Adipocyte (in vitro differentiated cells): ENCODE measurements at regions not wholly inside any gene's neighbourhood (a gene's known extent, or its start where the extent isn't known, plus 50 kb on each side); places are given as distances from the start of the nearest gene placed in this dataset.

Experiments used
- DNase-seq: peaks from one replicate; pipeline ENCODE4 v3.0.0-alpha.2; 2015; ENCODE audit warnings: low read depth
- H3K27me3 ChIP-seq: replicated peaks from 2 replicates; pipeline ENCODE4 v1.7.0; 2013; ENCODE audit warnings: mild to moderate bottlenecking, low read length, moderate library complexity; ENCODE audit not compliant: control insufficient read depth, insufficient read depth
- H3K36me3 ChIP-seq: 2 replicates; pipeline ENCODE4 v1.7.0; 2013; ENCODE audit warnings: low read length, mild to moderate bottlenecking, moderate library complexity; ENCODE audit not compliant: control insufficient read depth, insufficient read depth, severe bottlenecking
- H3K4me1 ChIP-seq: 2 replicates; pipeline ENCODE4 v1.7.0; 2013; ENCODE audit warnings: mild to moderate bottlenecking, low read length, moderate library complexity; ENCODE audit not compliant: control insufficient read depth, insufficient read depth
- H3K4me3 ChIP-seq: 2 replicates; pipeline ENCODE4 v1.7.0; 2013; ENCODE audit warnings: mild to moderate bottlenecking, low read length, moderate library complexity
- H3K9ac ChIP-seq: 2 replicates; pipeline ENCODE4 v1.7.0; 2013; ENCODE audit warnings: mild to moderate bottlenecking, low read length, moderate library complexity
- H3K9me3 ChIP-seq: 2 replicates; pipeline ENCODE4 v1.7.0; 2013; ENCODE audit warnings: mild to moderate bottlenecking, low read length, moderate library complexity; ENCODE audit not compliant: control insufficient read depth

DNA sequence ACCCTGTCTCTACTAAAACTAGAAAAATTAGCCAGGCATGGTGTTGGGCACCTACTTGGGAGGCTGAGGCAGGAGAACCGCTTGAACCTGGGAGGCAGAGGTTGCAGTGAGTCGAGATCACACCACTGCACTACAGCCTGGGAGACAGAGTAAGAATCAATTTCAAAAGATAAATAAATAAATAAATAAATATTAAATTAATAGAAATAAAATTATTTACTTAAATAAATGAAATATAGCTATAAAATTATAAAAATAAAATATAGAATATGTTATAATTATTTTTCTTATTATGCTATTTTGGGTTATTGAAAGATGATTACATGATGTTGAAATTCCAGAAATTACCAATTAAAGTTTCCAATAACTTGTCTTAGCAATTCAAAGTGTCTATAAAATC, 1029.8 kb upstream of the AGA start:
- no peaks in the 10 kb centered on the region for H3K9me3 ChIP-seq
- no peak overlapping the region for H3K4me3 ChIP-seq
- H3K27me3 ChIP-seq, result no peaks in the 10 kb centered on the region
- H3K9ac ChIP-seq, result no peak overlapping the region
- H3K36me3 ChIP-seq, result no peaks in the 10 kb centered on the region
- DNase-seq, result no peak
- H3K4me1 ChIP-seq, result no peaks in the 10 kb centered on the region

GRCh38 chr4:178480105-178480504, 1037.9 kb upstream of the AGA start:
- no peak overlapping the region for H3K9ac ChIP-seq
- H3K9me3 ChIP-seq, result no peaks in the 10 kb centered on the region
- no peak for DNase-seq
- no peaks in the 10 kb centered on the region for H3K36me3 ChIP-seq
- H3K4me3 ChIP-seq, result no peak overlapping the region
- no peaks in the 10 kb centered on the region for H3K4me1 ChIP-seq
- no peaks in the 10 kb centered on the region for H3K27me3 ChIP-seq

- no peaks in the 10 kb centered on the region for H3K9me3 ChIP-seq
- no peaks in the 10 kb centered on the region for H3K4me1 ChIP-seq
- H3K4me3 ChIP-seq, result no peak overlapping the region
- H3K27me3 ChIP-seq, result no peaks in the 10 kb centered on the region
- H3K9ac ChIP-seq, result no peak overlapping the region
- DNase-seq, result no peak
- H3K36me3 ChIP-seq, result no peaks in the 10 kb centered on the region
These were observed 1038.6 kb upstream of the AGA start for GRCh38 chr4:178480881-178481280.

- Histone ChIP-seq H3K9ac (no peak overlapping the region), H3K4me3 (no peak overlapping the region), H3K9me3 (no peaks in the 10 kb centered on the region), H3K36me3 (no peaks in the 10 kb centered on the region), H3K4me1 (no peaks in the 10 kb centered on the region), H3K27me3 (no peaks in the 10 kb centered on the region)
- DNase-seq, result no peak
These were observed 1039.3 kb upstream of the AGA start for GRCh38 chr4:178481564-178481963.

- no peak overlapping the region for H3K9ac ChIP-seq
- H3K4me3 ChIP-seq, result no peak overlapping the region
- no peak for DNase-seq
These were observed 1080.8 kb upstream of the AGA start for GRCh38 chr4:178523038-178523437.

GRCh38 chr4:178535939-178536579, 1093.8 kb upstream of the AGA start:
- Histone ChIP-seq H3K4me3 (no peak overlapping the region), H3K9me3 (no peaks in the 10 kb centered on the region), H3K36me3 (no peaks in the 10 kb centered on the region), H3K4me1 (no peaks in the 10 kb centered on the region), H3K27me3 (no peaks in the 10 kb centered on the region), H3K9ac (no peak overlapping the region)
- no peak for DNase-seq

More at GRCh38 chr4:178523038-178523437, 1080.8 kb upstream of the AGA start:
- no peaks in the 10 kb centered on the region for H3K36me3 ChIP-seq
- H3K9me3 ChIP-seq, result no peaks in the 10 kb centered on the region
- H3K4me1 ChIP-seq, result no peaks in the 10 kb centered on the region
- no peaks in the 10 kb centered on the region for H3K27me3 ChIP-seq

GRCh38 chr4:178553201-178553600, 1111.0 kb upstream of the AGA start:
- Histone ChIP-seq H3K4me1 (no peaks in the 10 kb centered on the region), H3K9me3 (no peaks in the 10 kb centered on the region), H3K9ac (no peak overlapping the region), H3K4me3 (no peak overlapping the region), H3K27me3 (no peaks in the 10 kb centered on the region), H3K36me3 (no peaks in the 10 kb centered on the region)
- DNase-seq, result no peak

DNA sequence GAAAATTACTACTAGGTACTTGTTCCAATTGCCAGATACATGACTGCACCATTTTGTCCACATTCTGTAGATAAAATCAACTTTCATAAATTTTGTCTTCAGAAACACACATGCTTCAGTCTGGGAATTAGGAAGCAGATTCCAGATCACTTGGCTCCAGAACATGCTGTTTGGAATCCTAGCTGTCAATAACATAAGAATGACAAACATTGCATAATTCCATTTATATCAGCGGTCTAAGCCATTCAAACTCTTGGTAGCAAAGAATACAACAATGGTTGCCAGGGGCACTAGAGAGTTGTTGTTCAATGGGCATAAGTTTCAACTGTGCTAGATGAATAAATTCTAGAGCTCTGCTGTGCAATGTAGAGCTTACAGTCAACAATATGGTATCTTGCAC, 1112.1 kb upstream of the AGA start:
- Histone ChIP-seq H3K9me3 (no peaks in the 10 kb centered on the region), H3K4me1 (no peaks in the 10 kb centered on the region), H3K27me3 (no peaks in the 10 kb centered on the region), H3K36me3 (no peaks in the 10 kb centered on the region), H3K9ac (no peak overlapping the region), H3K4me3 (no peak overlapping the region)
- no peak for DNase-seq

DNA sequence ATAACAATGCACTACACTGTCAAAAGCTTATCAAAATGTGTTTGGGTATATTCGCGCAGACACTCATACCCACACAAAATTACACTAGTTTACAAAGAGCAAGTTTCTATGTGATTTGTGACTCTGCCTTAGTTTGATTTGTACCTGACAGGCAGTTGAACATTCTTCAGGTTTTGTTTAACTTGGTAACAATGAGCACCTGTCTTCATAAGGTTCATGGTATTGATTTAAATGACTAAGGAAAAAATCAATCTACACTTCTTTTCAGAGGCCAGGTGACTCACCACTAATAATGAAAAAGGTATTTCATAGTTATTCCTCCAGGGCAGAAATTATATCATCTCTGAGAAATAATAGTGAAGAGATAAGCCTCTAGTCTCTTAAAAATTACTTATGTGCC, 1114.6 kb upstream of the AGA start:
- H3K36me3 ChIP-seq, result no peaks in the 10 kb centered on the region
- no peaks in the 10 kb centered on the region for H3K4me1 ChIP-seq
- H3K27me3 ChIP-seq, result no peaks in the 10 kb centered on the region
- no peak for DNase-seq
- H3K9ac ChIP-seq, result no peak overlapping the region
- H3K4me3 ChIP-seq, result no peak overlapping the region
- no peaks in the 10 kb centered on the region for H3K9me3 ChIP-seq

GRCh38 chr4:178577933-178578332, 1135.7 kb upstream of the AGA start:
- no peaks in the 10 kb centered on the region for H3K9me3 ChIP-seq
- no peaks in the 10 kb centered on the region for H3K4me1 ChIP-seq
- no peaks in the 10 kb centered on the region for H3K27me3 ChIP-seq
- no peak overlapping the region for H3K4me3 ChIP-seq
- no peaks in the 10 kb centered on the region for H3K36me3 ChIP-seq
- H3K9ac ChIP-seq, result no peak overlapping the region
- no peak for DNase-seq

GRCh38 chr4:178595500-178596138, 1153.4 kb upstream of the AGA start:
- Histone ChIP-seq H3K4me1 (no peaks in the 10 kb centered on the region), H3K36me3 (no peaks in the 10 kb centered on the region), H3K9me3 (peaks cover 12% of the 10 kb centered on the region), H3K9ac (no peak overlapping the region), H3K4me3 (no peak overlapping the region), H3K27me3 (no peaks in the 10 kb centered on the region)
- DNase-seq, result no peak

- H3K27me3 ChIP-seq, result no peaks in the 10 kb centered on the region
- H3K36me3 ChIP-seq, result no peaks in the 10 kb centered on the region
- H3K4me1 ChIP-seq, result no peaks in the 10 kb centered on the region
- no peak overlapping the region for H3K9ac ChIP-seq
- no peak overlapping the region for H3K4me3 ChIP-seq
- DNase-seq, result no peak
- H3K9me3 ChIP-seq, result peaks cover 12% of the 10 kb centered on the region
These were observed 1156.4 kb upstream of the AGA start for GRCh38 chr4:178598672-178599071.
